ENCODE measurements at regions not wholly inside any gene's neighbourhood (a gene's known extent, or its start where the extent isn't known, plus 50 kb on each side); places are given as distances from the start of the nearest gene placed in this dataset.

DNA sequence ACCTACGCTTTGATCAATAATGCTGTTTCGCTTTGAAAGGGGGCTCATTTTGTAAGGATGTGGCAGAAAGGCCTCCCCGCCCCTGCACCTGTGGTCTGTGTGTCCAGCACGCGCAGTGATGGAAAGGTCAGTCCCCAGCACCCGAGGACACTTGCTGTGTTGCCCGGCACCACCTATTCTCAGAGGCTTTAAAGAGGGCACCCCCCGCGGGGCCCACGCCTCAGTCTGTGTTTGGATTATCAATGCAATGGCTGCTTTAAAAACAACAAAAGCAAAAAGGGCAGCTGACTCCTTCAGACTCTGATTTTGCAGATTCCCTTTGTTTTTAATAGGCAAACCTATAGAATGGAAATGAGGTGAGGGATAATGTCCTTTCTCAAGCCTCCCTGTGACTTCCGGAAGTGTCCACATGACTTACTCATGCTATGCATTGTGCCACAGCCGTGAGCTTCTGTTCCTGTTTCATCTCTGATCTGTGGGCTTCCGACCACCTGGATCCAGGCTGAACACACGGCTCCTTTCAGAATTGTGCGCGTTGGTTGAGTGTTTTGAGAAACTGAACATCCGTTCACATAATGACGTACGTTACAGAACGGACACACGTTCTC, 416.2 kb downstream of the IRX2 start:
- dilution Hi-C loops (cut with MboI; ENCODE audit: extremely low pct_ligation_motif_present, low sequenced_read_pairs) = no loop called here
- intact Hi-C loops (cut with micrococcal nuclease) = no loop called here

More for the DNA sequence above, 416.2 kb downstream of the IRX2 start:
- Histone ChIP-seq H3K4me3 (replicated peaks in 1 of 3; ENCODE audit: insufficient read depth in 1 of 3, low read depth in 1 of 3, low read length in 3 of 3) (no peak overlapping the region), H3K4me1 (ENCODE audit: control insufficient read depth, extremely low read depth, insufficient read depth, low read length) (no peaks in the 10 kb centered on the region), H3K79me2 (ENCODE audit: control insufficient read depth, insufficient read depth, low read length) (no peaks in the 10 kb centered on the region), H3K36me3 (ENCODE audit: control insufficient read depth in 2 of 2, extremely low read depth in 1 of 2, insufficient read depth in 2 of 2, low read length in 2 of 2) (no peaks in the 10 kb centered on the region), H3K27ac (ENCODE audit: insufficient read depth, low read depth, low read length) (no peak overlapping the region), H4K20me1 (replicated peaks; ENCODE audit: control insufficient read depth, extremely low read depth, insufficient read depth, low read length) (no peaks in the 10 kb centered on the region), H3K9me3 (replicated peaks; ENCODE audit: control insufficient read depth, insufficient read depth, low read length) (peaks cover 16% of the 10 kb centered on the region), H3K9me1 (replicated peaks; ENCODE audit: control insufficient read depth, extremely low read depth, insufficient read depth, low read length) (no peaks in the 10 kb centered on the region), H3K9ac (replicated peaks; ENCODE audit: extremely low read depth, insufficient read depth, low read length) (no peak overlapping the region), H2AFZ (ENCODE audit: low read depth, low read length) (no peak overlapping the region), H3K4me2 (ENCODE audit: insufficient read depth, low read length) (no peak overlapping the region), H3K27me3 (ENCODE audit: control insufficient read depth in 2 of 2, insufficient read depth in 2 of 2, low read length in 2 of 2) (no peaks in the 10 kb centered on the region)
- no peak for DNase-seq (ENCODE audit: low read depth, low spot score)
- no peak for FAIRE-seq
- TF ChIP-seq, protein P1, sequence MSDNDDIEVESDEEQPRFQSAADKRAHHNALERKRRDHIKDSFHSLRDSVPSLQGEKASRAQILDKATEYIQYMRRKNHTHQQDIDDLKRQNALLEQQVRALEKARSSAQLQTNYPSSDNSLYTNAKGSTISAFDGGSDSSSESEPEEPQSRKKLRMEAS (IDR thresholded peaks at IDR 0.05; ENCODE audit: insufficient read depth, insufficient read length) = no peak
- TF ChIP-seq EZH2 (IDR thresholded peaks at IDR 0.05; ENCODE audit: borderline replicate concordance, low read depth, low read length, severe bottlenecking) = no peak
- no peak for TF ChIP-seq POLR2AphosphoS5 (IDR thresholded peaks at IDR 0.05; ENCODE audit: insufficient read depth, low read depth, low read length)
- no peak for TF ChIP-seq POLR2A (IDR thresholded peaks at IDR 0.05; ENCODE audit: low read depth, low read length)
- TF ChIP-seq GATA2 (IDR thresholded peaks at IDR 0.05; ENCODE audit: insufficient read depth, insufficient read length, low read depth, low read length) = no peak
- no peak for TF ChIP-seq FOS (IDR thresholded peaks at IDR 0.05; ENCODE audit: borderline replicate concordance, insufficient read depth, low read length)
- TF ChIP-seq, protein P2, sequence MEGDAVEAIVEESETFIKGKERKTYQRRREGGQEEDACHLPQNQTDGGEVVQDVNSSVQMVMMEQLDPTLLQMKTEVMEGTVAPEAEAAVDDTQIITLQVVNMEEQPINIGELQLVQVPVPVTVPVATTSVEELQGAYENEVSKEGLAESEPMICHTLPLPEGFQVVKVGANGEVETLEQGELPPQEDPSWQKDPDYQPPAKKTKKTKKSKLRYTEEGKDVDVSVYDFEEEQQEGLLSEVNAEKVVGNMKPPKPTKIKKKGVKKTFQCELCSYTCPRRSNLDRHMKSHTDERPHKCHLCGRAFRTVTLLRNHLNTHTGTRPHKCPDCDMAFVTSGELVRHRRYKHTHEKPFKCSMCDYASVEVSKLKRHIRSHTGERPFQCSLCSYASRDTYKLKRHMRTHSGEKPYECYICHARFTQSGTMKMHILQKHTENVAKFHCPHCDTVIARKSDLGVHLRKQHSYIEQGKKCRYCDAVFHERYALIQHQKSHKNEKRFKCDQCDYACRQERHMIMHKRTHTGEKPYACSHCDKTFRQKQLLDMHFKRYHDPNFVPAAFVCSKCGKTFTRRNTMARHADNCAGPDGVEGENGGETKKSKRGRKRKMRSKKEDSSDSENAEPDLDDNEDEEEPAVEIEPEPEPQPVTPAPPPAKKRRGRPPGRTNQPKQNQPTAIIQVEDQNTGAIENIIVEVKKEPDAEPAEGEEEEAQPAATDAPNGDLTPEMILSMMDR (IDR thresholded peaks at IDR 0.05; ENCODE audit: extremely low read depth in 1 of 2, insufficient read depth in 1 of 2, low read depth in 1 of 2, low read length in 2 of 2) = no peak
- no peak for TF ChIP-seq JUN (IDR thresholded peaks at IDR 0.05; ENCODE audit: borderline replicate concordance, insufficient read depth, insufficient read length, low read depth)
- TF ChIP-seq MYC (IDR thresholded peaks at IDR 0.05; ENCODE audit: low read depth, low read length) = no peak
- no TSS peak for BruUV-seq (replicated peaks)
- ChIA-PET CTCF (no interaction called here), POLR2A (no interaction called here)

Measured in endothelial cell of umbilical vein (primary cell).